ENCODE measurements at regions not wholly inside any gene's neighbourhood (a gene's known extent, or its start where the extent isn't known, plus 50 kb on each side); places are given as distances from the start of the nearest gene placed in this dataset.

- no peak for TF ChIP-seq CTCF (IDR thresholded peaks at IDR 0.05 in 8 of 11, conservative IDR thresholded peaks at IDR 0.05 in 3 of 11)
- TF ChIP-seq POLR2A (IDR thresholded peaks at IDR 0.05) = no peak
- no peak for TF ChIP-seq POLR2AphosphoS5 (IDR thresholded peaks at IDR 0.05)
Observed at GRCh38 chrX:9134366-9134765, 100.4 kb upstream of the FAM9B start.
